Neuronal stem cell (in vitro differentiated cells): ENCODE measurements at regions not wholly inside any gene's neighbourhood (a gene's known extent, or its start where the extent isn't known, plus 50 kb on each side); places are given as distances from the start of the nearest gene placed in this dataset.
A peak's percentile ranks its signal among the peaks of the same experiment; 100 is the strongest.
"Not testable (repeated sequence)": the region's sequence is repeated elsewhere in the genome, so short reads cannot be mapped to it uniquely, and the experiment has no call there.

Experiments
- DNase-seq: peaks from one replicate; pipeline ENCODE4 v3.0.0-alpha.2; 2013; ENCODE audit warnings: low spot score
- H2AFZ ChIP-seq: one replicate; pipeline ENCODE4 v1.6.1; 2013; ENCODE audit warnings: mild to moderate bottlenecking, low read length, inconsistent platforms
- H2AK5ac ChIP-seq: 2 replicates; pipeline ENCODE4 v1.6.1; 2013; ENCODE audit warnings: low read depth, mild to moderate bottlenecking, inconsistent platforms, low read length, moderate library complexity, mixed read lengths
- H2BK120ac ChIP-seq: 2 replicates; pipeline ENCODE4 v1.6.1; 2013; ENCODE audit warnings: low read depth, mild to moderate bottlenecking, inconsistent platforms, low read length, moderate library complexity, mixed read lengths
- H2BK12ac ChIP-seq: one replicate; pipeline ENCODE4 v1.6.1; 2013; ENCODE audit warnings: low read length, inconsistent platforms
- H2BK15ac ChIP-seq: 2 replicates; pipeline ENCODE4 v1.6.1; 2013; ENCODE audit warnings: mild to moderate bottlenecking, low read length, inconsistent platforms, mixed read lengths
- H2BK5ac ChIP-seq: one replicate; pipeline ENCODE4 v1.6.1; 2013; ENCODE audit warnings: inconsistent platforms, mild to moderate bottlenecking, low read length, moderate library complexity
- H3K14ac ChIP-seq: one replicate; pipeline ENCODE4 v1.6.1; 2013; ENCODE audit warnings: low read length, inconsistent platforms
- H3K18ac ChIP-seq: 2 replicates; pipeline ENCODE4 v1.6.1; 2013; ENCODE audit warnings: low read length, inconsistent platforms
- H3K23ac ChIP-seq: 2 replicates; pipeline ENCODE4 v1.6.1; 2013; ENCODE audit warnings: low read depth, mild to moderate bottlenecking, mixed read lengths, low read length, inconsistent platforms; ENCODE audit not compliant: poor library complexity
- H3K27ac ChIP-seq: replicated peaks from 3 replicates; pipeline ENCODE4 v1.5.1; 2013; ENCODE audit warnings: low read length, inconsistent platforms
- H3K27me3 ChIP-seq, 3 experiments: 2 replicates each; pipeline ENCODE4 v1.6.1; 2013; ENCODE audit warnings: low read length in 3 of 3, mild to moderate bottlenecking in 2 of 3, inconsistent platforms in 1 of 3, low read depth in 1 of 3, mixed read lengths in 1 of 3, moderate library complexity in 1 of 3; ENCODE audit not compliant: control insufficient read depth in 3 of 3, insufficient read depth in 3 of 3
- H3K36me3 ChIP-seq, 2 donors: replicated peaks in 1 of 2; 2 replicates each; pipeline ENCODE4 v1.6.1; 2013; ENCODE audit warnings: low read length in 2 of 2; ENCODE audit not compliant: control insufficient read depth in 2 of 2, insufficient read depth in 2 of 2
- H3K4ac ChIP-seq: 2 replicates; pipeline ENCODE4 v1.6.1; 2013; ENCODE audit warnings: inconsistent platforms, mild to moderate bottlenecking, low read length, moderate library complexity
- H3K4me1 ChIP-seq, 2 donors: 1 replicate in 1 of 2; 2 replicates in 1 of 2; pipeline ENCODE4 v1.6.1; 2013; ENCODE audit warnings: low read length in 2 of 2, low read depth in 1 of 2; ENCODE audit not compliant: control insufficient read depth in 2 of 2, insufficient read depth in 1 of 2
- H3K4me2 ChIP-seq: one replicate; pipeline ENCODE4 v1.6.1; 2013; ENCODE audit warnings: mild to moderate bottlenecking, low read length, inconsistent platforms; ENCODE audit not compliant: insufficient read depth, poor library complexity, severe bottlenecking
- H3K4me3 ChIP-seq, 2 donors: 2 replicates each; pipeline ENCODE4 v1.5.1; 2013; ENCODE audit warnings: low read length in 2 of 2, mild to moderate bottlenecking in 2 of 2, inconsistent platforms in 1 of 2, moderate library complexity in 1 of 2
- H3K79me1 ChIP-seq: one replicate; pipeline ENCODE4 v1.6.1; 2013; ENCODE audit warnings: low read depth, mild to moderate bottlenecking, inconsistent platforms, low read length, moderate library complexity
- H3K9ac ChIP-seq: one replicate; pipeline ENCODE4 v1.6.1; 2013; ENCODE audit warnings: mild to moderate bottlenecking, low read depth, low read length, inconsistent platforms; ENCODE audit not compliant: poor library complexity
- H3K9me3 ChIP-seq, 2 donors: replicated peaks in 1 of 2; 2 replicates each; pipeline versions ENCODE3 to v1.6.1; 2013; ENCODE audit warnings: low read length in 2 of 2, mild to moderate bottlenecking in 2 of 2, inconsistent platforms in 1 of 2, low read depth in 1 of 2, mixed read lengths in 1 of 2, moderate library complexity in 1 of 2; ENCODE audit not compliant: control insufficient read depth in 2 of 2, insufficient read depth in 1 of 2
- H4K8ac ChIP-seq: one replicate; pipeline ENCODE4 v1.6.1; 2013; ENCODE audit warnings: low read depth, mild to moderate bottlenecking, inconsistent platforms, low read length, moderate library complexity
- H4K91ac ChIP-seq: one replicate; pipeline ENCODE4 v1.6.1; 2013; ENCODE audit warnings: low read length, low read depth, mild to moderate bottlenecking, inconsistent platforms; ENCODE audit not compliant: poor library complexity
- WGBS, 2 donors: extraction: QIAGEN DNeasy Blood & Tissue Kit; methylation state at CpG; one replicate each; pipeline ENCODE4 v1.1.7; 2013; ENCODE audit warnings: missing lambda C conversion rate in 2 of 2, mixed read lengths in 1 of 2; ENCODE audit not compliant: insufficient read length in 2 of 2, insufficient replicate concordance in 1 of 2; ENCODE audit errors: extremely low coverage in 2 of 2; 5-methylcytosine and 5-hydroxymethylcytosine counted together

DNA sequence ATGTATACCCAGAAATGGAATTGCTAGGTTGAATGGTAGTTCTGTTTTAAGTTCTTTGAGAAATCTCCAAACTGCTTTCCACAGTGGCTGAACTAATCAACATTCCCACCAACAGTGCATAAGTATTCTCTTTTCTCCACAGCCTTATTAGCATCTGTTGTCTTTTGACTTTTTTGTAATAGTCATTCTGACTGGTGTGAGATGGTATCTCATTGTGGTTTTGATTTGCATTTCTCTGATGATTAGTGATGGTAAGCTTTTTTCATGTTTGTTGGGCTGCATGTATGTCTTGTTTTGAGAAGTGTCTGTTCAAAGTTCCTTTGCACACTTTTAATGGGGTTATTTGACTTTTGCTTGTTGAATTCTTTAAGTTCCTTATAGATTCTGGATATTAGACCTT is 52.4 kb upstream of the EHHADH start:
- not testable (repeated sequence) for H3K79me1 ChIP-seq, H3K27ac ChIP-seq, H4K8ac ChIP-seq, H3K27me3 ChIP-seq, H3K4me2 ChIP-seq, H2AK5ac ChIP-seq, H2BK120ac ChIP-seq, H2BK12ac ChIP-seq, H2AFZ ChIP-seq, H3K23ac ChIP-seq, H4K91ac ChIP-seq, H3K14ac ChIP-seq, H3K4me3 ChIP-seq, H3K4ac ChIP-seq, H3K18ac ChIP-seq, DNase-seq, H2BK15ac ChIP-seq, H3K36me3 ChIP-seq, H3K9ac ChIP-seq, H3K4me1 ChIP-seq, H2BK5ac ChIP-seq
- peaks cover 3 to 30% of the 10 kb centered on the region in 2 donors for H3K9me3 ChIP-seq

DNA sequence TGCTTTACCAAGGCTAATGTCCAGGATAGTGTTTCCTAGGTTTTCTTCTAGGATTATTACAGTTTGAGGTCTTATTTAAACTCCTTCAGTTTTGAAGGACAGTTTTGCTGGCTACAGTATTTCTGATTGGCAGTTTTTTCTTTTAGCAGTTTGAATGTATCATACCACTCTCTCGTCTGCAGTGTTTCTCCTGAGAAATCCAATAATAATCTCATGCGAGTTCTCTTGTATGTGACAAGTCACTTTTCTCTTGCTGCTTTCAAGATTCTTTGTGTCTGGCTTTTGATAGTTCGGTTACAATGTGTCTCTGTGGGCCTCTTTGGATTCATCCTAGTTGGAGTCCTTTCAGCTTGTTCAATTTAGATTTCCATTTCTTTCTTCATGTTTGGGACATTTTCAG is 53.0 kb upstream of the EHHADH start:
- Histone ChIP-seq H2BK120ac (no peak overlapping the region), H3K4me2 (no peak overlapping the region), H3K18ac (no peak overlapping the region), H3K36me3 (peaks cover 0 to 2% of the 10 kb centered on the region in 2 donors), H3K9me3 (peaks cover 3 to 33% of the 10 kb centered on the region in 2 donors), H2AK5ac (no peak overlapping the region), H2AFZ (no peak overlapping the region), H2BK5ac (no peak overlapping the region), H2BK12ac (no peak overlapping the region), H2BK15ac (no peak overlapping the region), H4K8ac (no peak overlapping the region), H3K23ac (no peak overlapping the region), H3K27ac (no peak overlapping the region), H3K27me3 (no peaks in the 10 kb centered on the region), H3K9ac (no peak overlapping the region), H3K4me3 (no peak overlapping the region), H3K14ac (no peak overlapping the region), H4K91ac (no peak overlapping the region), H3K4ac (no peak overlapping the region), H3K4me1 (peaks cover 0 to 2% of the 10 kb centered on the region in 2 donors), H3K79me1 (no peaks in the 10 kb centered on the region)
- DNase-seq: no peak
- no CpG with 5 or more reads among the region's 3 CpGs for WGBS, 2 donors

- peaks cover 0 to 2% of the 10 kb centered on the region in 2 donors for H3K4me1 ChIP-seq
- H2AFZ ChIP-seq: no peak overlapping the region
- H2BK5ac ChIP-seq: no peak overlapping the region
- no peak overlapping the region for H3K14ac ChIP-seq
- no peak overlapping the region for H3K18ac ChIP-seq
- peak; percentile 63 for DNase-seq
- H2BK12ac ChIP-seq: no peak overlapping the region
- no peak overlapping the region for H3K4me2 ChIP-seq
- no peak overlapping the region for H3K4me3 ChIP-seq
- no peak overlapping the region for H2AK5ac ChIP-seq
- no peak overlapping the region for H3K23ac ChIP-seq
- no peak overlapping the region for H3K27ac ChIP-seq
- peak overlapping the region; percentile 31 for H4K8ac ChIP-seq
- H3K79me1 ChIP-seq: no peaks in the 10 kb centered on the region
- H4K91ac ChIP-seq: no peak overlapping the region
- WGBS, 2 donors: no CpG with 5 or more reads among the region's 2 CpGs
- H3K36me3 ChIP-seq: peaks cover 0 to 2% of the 10 kb centered on the region in 2 donors
- no peak overlapping the region for H2BK15ac ChIP-seq
- H3K9ac ChIP-seq: no peak overlapping the region
- H3K4ac ChIP-seq: no peak overlapping the region
- H3K27me3 ChIP-seq: no peaks in the 10 kb centered on the region
- no peak overlapping the region for H2BK120ac ChIP-seq
- H3K9me3 ChIP-seq: peaks cover 3 to 33% of the 10 kb centered on the region in 2 donors
Measured at GRCh38 chr3:185308126-185308754, 54.4 kb upstream of the EHHADH start.

DNA sequence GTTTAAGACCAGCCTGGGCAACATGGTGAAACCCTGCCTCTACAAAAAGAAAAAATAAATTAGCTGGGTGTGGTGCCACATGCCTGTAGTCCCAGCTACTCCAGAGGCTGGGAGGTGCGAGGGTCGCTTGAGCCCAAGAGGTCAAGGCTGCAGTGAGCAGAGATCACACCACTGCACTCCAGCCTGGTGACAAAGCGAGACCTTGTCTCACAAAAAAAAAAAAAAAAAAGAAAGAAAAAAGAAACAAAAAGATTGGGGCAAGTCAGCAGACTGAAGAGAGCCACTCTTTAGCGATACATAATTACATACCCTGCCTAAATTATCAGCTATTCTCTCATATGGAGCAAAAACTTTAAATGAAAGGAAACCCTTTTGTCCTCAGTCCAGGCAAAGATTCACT is 53.6 kb upstream of the MAP3K13 start:
- H4K8ac ChIP-seq: no peak overlapping the region
- WGBS, 2 donors: no CpG with 5 or more reads among the region's 4 CpGs
- H3K14ac ChIP-seq: no peak overlapping the region
- no peaks in the 10 kb centered on the region for H3K79me1 ChIP-seq
- no peak overlapping the region for H2BK12ac ChIP-seq
- DNase-seq: no peak
- peaks cover 3 to 33% of the 10 kb centered on the region in 2 donors for H3K9me3 ChIP-seq
- H3K4me1 ChIP-seq: peaks cover 2 to 4% of the 10 kb centered on the region in 2 donors
- H2BK15ac ChIP-seq: no peak overlapping the region
- H3K4ac ChIP-seq: no peak overlapping the region
- no peak overlapping the region for H2AFZ ChIP-seq
- no peak overlapping the region for H2BK120ac ChIP-seq
- no peaks in the 10 kb centered on the region for H3K27me3 ChIP-seq
- no peak overlapping the region for H3K4me3 ChIP-seq
- no peak overlapping the region for H3K18ac ChIP-seq
- H3K23ac ChIP-seq: no peak overlapping the region
- no peak overlapping the region for H3K9ac ChIP-seq
- peaks cover 0 to 2% of the 10 kb centered on the region in 2 donors for H3K36me3 ChIP-seq
- no peak overlapping the region for H2BK5ac ChIP-seq
- no peak overlapping the region for H4K91ac ChIP-seq
- no peak overlapping the region for H2AK5ac ChIP-seq
- no peak overlapping the region for H3K27ac ChIP-seq
- H3K4me2 ChIP-seq: no peak overlapping the region
